ENCODE measurements at regions not wholly inside any gene's neighbourhood (a gene's known extent, or its start where the extent isn't known, plus 50 kb on each side); places are given as distances from the start of the nearest gene placed in this dataset.

DNA sequence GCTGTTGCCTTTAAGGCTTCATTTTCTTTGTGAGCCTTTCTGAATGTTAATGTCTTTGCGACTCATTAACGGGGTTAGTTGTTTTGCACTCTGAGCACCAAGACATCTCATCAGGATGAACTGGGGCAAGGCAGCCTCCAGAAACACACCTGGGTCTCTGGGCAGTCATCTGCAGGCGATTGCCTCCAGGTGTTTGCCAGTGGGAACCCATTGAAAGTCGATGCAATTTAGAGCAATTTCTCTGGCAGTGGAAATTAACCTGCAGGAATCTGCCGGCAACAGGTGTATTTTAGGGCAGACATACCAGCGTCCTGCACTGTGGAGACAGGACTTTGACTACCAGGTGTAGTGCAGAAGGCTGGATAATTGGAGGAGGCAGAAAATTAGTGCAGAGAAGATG is 661.0 kb upstream of the PTBP2 start:
- no peaks in the 10 kb centered on the region for H3K36me3 ChIP-seq (ENCODE audit: control insufficient read depth, insufficient read depth, low read length)
- DNase-seq (ENCODE audit: low read depth): no peak
- H3K4me3 ChIP-seq (ENCODE audit: low read depth, low read length): no peak overlapping the region
- TF ChIP-seq, protein P1, sequence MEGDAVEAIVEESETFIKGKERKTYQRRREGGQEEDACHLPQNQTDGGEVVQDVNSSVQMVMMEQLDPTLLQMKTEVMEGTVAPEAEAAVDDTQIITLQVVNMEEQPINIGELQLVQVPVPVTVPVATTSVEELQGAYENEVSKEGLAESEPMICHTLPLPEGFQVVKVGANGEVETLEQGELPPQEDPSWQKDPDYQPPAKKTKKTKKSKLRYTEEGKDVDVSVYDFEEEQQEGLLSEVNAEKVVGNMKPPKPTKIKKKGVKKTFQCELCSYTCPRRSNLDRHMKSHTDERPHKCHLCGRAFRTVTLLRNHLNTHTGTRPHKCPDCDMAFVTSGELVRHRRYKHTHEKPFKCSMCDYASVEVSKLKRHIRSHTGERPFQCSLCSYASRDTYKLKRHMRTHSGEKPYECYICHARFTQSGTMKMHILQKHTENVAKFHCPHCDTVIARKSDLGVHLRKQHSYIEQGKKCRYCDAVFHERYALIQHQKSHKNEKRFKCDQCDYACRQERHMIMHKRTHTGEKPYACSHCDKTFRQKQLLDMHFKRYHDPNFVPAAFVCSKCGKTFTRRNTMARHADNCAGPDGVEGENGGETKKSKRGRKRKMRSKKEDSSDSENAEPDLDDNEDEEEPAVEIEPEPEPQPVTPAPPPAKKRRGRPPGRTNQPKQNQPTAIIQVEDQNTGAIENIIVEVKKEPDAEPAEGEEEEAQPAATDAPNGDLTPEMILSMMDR (IDR thresholded peaks at IDR 0.05; ENCODE audit: insufficient read depth, low read length, poor library complexity, severe bottlenecking): no peak
- peaks cover 3% of the 10 kb centered on the region for H3K27me3 ChIP-seq (ENCODE audit: control insufficient read depth, insufficient read depth, low read length)

DNA sequence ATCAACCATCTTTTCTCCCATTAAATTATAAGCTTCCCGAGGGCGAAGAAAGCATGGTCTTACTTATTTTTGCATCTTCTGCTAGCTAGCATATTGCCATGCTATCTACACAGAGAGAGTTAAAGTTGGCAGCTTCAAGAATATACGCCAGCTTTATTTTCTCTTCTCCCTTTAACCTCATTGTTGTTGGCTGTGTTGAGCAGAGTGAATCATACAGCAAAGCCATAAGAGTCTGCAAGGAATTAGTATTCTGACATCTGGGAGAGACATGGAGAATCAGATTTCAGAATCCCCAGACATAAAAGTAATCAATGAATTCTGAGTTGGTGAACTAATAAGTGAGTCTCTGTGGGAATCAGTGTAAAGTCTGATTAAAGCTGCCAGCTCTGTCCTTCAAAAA is 649.6 kb upstream of the PTBP2 start:
- Histone ChIP-seq H3K36me3 (ENCODE audit: control insufficient read depth, insufficient read depth, low read length) (no peaks in the 10 kb centered on the region), H3K27me3 (ENCODE audit: control insufficient read depth, insufficient read depth, low read length) (no peaks in the 10 kb centered on the region), H3K4me3 (ENCODE audit: low read depth, low read length) (no peak overlapping the region)
- DNase-seq (ENCODE audit: low read depth): no peak
- TF ChIP-seq, protein P1 (IDR thresholded peaks at IDR 0.05; ENCODE audit: insufficient read depth, low read length, poor library complexity, severe bottlenecking): no peak

DNA sequence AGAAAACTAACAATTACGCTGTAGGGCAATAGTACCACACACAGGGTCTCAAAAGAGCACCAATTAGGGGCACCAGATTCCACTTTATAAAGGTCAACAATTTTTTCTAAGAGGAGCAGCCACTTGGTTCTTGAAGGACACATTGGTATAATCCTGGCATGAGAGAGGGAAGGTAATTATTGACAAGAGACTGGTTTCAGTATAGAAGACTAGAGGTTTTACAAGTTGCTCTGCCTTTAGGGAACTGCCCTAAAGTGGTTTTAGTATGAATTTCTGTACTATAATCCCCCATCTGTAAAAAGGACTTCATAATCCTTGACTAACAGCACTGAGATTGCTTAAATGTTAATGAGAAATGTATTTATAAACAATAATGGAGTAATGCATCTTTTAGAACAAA is 648.5 kb upstream of the PTBP2 start:
- TF ChIP-seq, protein P1 (IDR thresholded peaks at IDR 0.05; ENCODE audit: insufficient read depth, low read length, poor library complexity, severe bottlenecking): no peak
- Histone ChIP-seq H3K4me3 (ENCODE audit: low read depth, low read length) (no peak overlapping the region), H3K36me3 (ENCODE audit: control insufficient read depth, insufficient read depth, low read length) (no peaks in the 10 kb centered on the region), H3K27me3 (ENCODE audit: control insufficient read depth, insufficient read depth, low read length) (no peaks in the 10 kb centered on the region)
- no peak for DNase-seq (ENCODE audit: low read depth)

DNA sequence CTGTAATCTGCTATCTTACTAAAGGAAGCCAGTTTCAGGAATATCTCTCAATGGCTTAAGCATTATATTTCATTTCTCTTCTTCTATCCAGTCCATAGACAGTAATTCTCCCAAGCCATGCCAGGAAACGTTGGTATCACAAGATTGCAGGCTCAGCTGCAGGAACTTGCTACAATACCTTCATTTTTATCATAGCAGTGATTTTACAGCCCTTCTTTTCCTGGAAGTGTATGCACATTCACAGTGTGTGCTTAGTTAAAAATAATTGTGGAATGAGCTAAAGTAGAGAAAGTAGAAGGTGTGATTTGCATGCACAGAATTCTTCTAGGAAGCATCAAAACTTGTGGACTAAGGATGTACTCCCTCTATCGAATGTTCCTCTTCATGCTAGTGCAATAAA is 647.2 kb upstream of the PTBP2 start:
- H3K4me3 ChIP-seq (ENCODE audit: low read depth, low read length): no peak overlapping the region
- H3K36me3 ChIP-seq (ENCODE audit: control insufficient read depth, insufficient read depth, low read length): no peaks in the 10 kb centered on the region
- TF ChIP-seq, protein P1 (IDR thresholded peaks at IDR 0.05; ENCODE audit: insufficient read depth, low read length, poor library complexity, severe bottlenecking): no peak
- H3K27me3 ChIP-seq (ENCODE audit: control insufficient read depth, insufficient read depth, low read length): no peaks in the 10 kb centered on the region
- DNase-seq (ENCODE audit: low read depth): no peak

DNA sequence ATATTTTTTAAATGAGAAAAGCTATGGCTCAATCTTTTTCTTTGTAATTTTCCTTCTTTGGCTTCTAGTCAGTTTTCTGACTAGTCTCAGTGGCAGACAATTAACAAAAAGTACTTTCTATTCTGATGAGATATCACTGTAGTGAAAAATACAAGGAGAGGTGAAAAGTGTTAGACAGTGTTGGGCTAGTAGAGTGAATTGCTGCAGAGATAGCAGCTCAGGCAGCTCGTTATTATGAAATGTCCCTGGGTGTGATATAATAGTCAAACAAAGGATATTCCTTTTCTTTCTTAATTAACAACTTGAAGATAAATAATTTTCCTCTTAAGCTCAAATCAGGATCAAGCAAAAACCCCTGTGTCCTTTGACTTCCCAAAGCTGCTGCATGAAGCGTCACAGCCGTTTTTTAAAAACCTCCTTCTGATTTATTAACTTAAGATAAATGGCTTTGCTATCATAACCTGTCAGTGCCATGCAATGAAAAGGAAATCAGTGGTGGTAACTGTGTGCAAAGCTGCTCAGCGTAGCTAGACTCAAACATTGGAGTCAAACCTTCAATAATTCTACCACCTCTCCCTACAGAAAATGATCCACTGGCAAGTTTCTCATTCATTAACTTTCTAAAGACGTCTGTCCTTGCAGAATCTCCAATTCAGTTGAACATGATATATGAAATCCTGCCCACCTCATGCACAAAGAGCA is 646.6 kb upstream of the PTBP2 start:
- no peak for DNase-seq (ENCODE audit: low read depth)
- H3K4me3 ChIP-seq (ENCODE audit: low read depth, low read length): no peak overlapping the region
- H3K27me3 ChIP-seq (ENCODE audit: control insufficient read depth, insufficient read depth, low read length): no peaks in the 10 kb centered on the region
- TF ChIP-seq, protein P1 (IDR thresholded peaks at IDR 0.05; ENCODE audit: insufficient read depth, low read length, poor library complexity, severe bottlenecking): no peak
- no peaks in the 10 kb centered on the region for H3K36me3 ChIP-seq (ENCODE audit: control insufficient read depth, insufficient read depth, low read length)
